Adrenal gland (tissue), 9 donors: ENCODE measurements at regions not wholly inside any gene's neighbourhood (a gene's known extent, or its start where the extent isn't known, plus 50 kb on each side); places are given as distances from the start of the nearest gene placed in this dataset.
"Not testable (repeated sequence)": the region's sequence is repeated elsewhere in the genome, so short reads cannot be mapped to it uniquely, and the experiment has no call there.

Source experiments
- DNase-seq, 7 donors: peaks; one replicate each; pipeline ENCODE4 v3.0.0-alpha.2; 2019 to 2020
- H3K27ac ChIP-seq, 5 donors: fragments of 200-600 bp; sonication (generic) in 4 of 5; 1 replicate in 3 of 5; 2 replicates in 2 of 5; pipeline versions ENCODE4 v1.5.1 to v1.8.0; 2016 to 2020; ENCODE audit warnings: mild to moderate bottlenecking in 1 of 5
- H3K27me3 ChIP-seq: fragments of 200-600 bp; 2 replicates; pipeline ENCODE4 v1.8.0; 2021
- H3K36me3 ChIP-seq, 2 donors: fragments of 200-600 bp; replicated peaks in 1 of 2; 1 replicate in 1 of 2; 2 replicates in 1 of 2; pipeline versions ENCODE4 v1.5.1 to v1.8.0; 2018 to 2022
- H3K4me1 ChIP-seq, 2 donors: fragments of 200-600 bp; replicated peaks in 1 of 2; 1 replicate in 1 of 2; 2 replicates in 1 of 2; pipeline versions ENCODE4 v1.5.1 to v1.8.0; 2018 to 2021
- H3K4me3 ChIP-seq, 4 donors: fragments of 200-600 bp; sonication (generic) in 3 of 4; one replicate each; pipeline ENCODE4 v1.5.1; 2016 to 2018
- H3K9me3 ChIP-seq, 3 donors: fragments of 200-600 bp; sonication (generic) in 1 of 3; replicated peaks in 1 of 3; 1 replicate in 2 of 3; 2 replicates in 1 of 3; pipeline versions ENCODE4 v1.5.1 to v1.8.0; 2016 to 2021
- WGBS, 4 donors: extraction: QIAGEN DNeasy Blood & Tissue Kit in 2 of 4; methylation state at CpG; one replicate each; pipeline versions ENCODE4 v1.1.5 to v1.1.7; 2013 to 2017; 5-methylcytosine and 5-hydroxymethylcytosine counted together
- intact Hi-C, 2 donors: fragments of 100-400 bp; cut with DNase I; formaldehyde crosslinking; loops; one replicate each; pipeline versions ENCODE4 v1.14.1 to v1.15.0; 2022 to 2023
- donor health status: healthy with polysubstance abuse.
- donor health status: Bipolar disorder and iron deficiency.
- donor health status: DM: yes; HTN: yes; CAD: no.
- donor health status: DM: no; HTN: no; CAD: no.
- donor health status: DM: no; HTN: no; CAD: no.

- H3K27ac ChIP-seq, H3K4me3 ChIP-seq, DNase-seq, intact Hi-C loops, H3K4me1 ChIP-seq, H3K27me3 ChIP-seq, H3K9me3 ChIP-seq, H3K36me3 ChIP-seq: not testable (repeated sequence)
- WGBS, 4 donors: 95 to 99% methylated on average over 10 to 11 of the region's 14 CpGs; no CpG with 5 or more reads in 2 of the 4 donors
Observed at GRCh38 chr15:22587391-22587790, 128.7 kb downstream of the GOLGA6L22 start.

GRCh38 chr15:22598552-22598951 lies 139.8 kb downstream of the GOLGA6L22 start:
- DNase-seq, H3K4me1 ChIP-seq, H3K4me3 ChIP-seq, H3K27me3 ChIP-seq, H3K36me3 ChIP-seq, intact Hi-C loops, H3K27ac ChIP-seq, H3K9me3 ChIP-seq: not testable (repeated sequence)
- 88 to 94% (median 93%) methylated on average over 6 to 11 of the region's 14 CpGs for WGBS, 4 donors

- H3K4me3 ChIP-seq, H3K36me3 ChIP-seq, H3K27me3 ChIP-seq, DNase-seq, H3K4me1 ChIP-seq, intact Hi-C loops, H3K27ac ChIP-seq, H3K9me3 ChIP-seq: not testable (repeated sequence)
- WGBS, 4 donors: 91 to 95% (median 93%) methylated on average over 17 to 30 of the region's 30 CpGs
Observed at GRCh38 chr15:22599526-22600320, 141.0 kb downstream of the GOLGA6L22 start.

GRCh38 chr15:22616976-22617375 lies 158.3 kb downstream of the GOLGA6L22 start:
- H3K27me3 ChIP-seq, H3K4me3 ChIP-seq, H3K27ac ChIP-seq, H3K36me3 ChIP-seq, intact Hi-C loops, H3K9me3 ChIP-seq, H3K4me1 ChIP-seq, DNase-seq: not testable (repeated sequence)
- WGBS, 4 donors: 79 to 82% methylated on average over 7 to 9 of the region's 9 CpGs; no CpG with 5 or more reads in 2 of the 4 donors

- H3K9me3 ChIP-seq, DNase-seq, H3K27ac ChIP-seq, intact Hi-C loops, H3K4me3 ChIP-seq, H3K4me1 ChIP-seq, H3K27me3 ChIP-seq, H3K36me3 ChIP-seq: not testable (repeated sequence)
- 32 to 44% (median 38%) methylated on average over 3 of the region's 3 CpGs for WGBS, 4 donors
Observed at GRCh38 chr15:22631789-22632188, 154.7 kb upstream of the NIPA1 start.

GRCh38 chr15:22639983-22640382 lies 146.5 kb upstream of the NIPA1 start:
- H3K4me1 ChIP-seq, DNase-seq, H3K27me3 ChIP-seq, H3K9me3 ChIP-seq, intact Hi-C loops, H3K27ac ChIP-seq, H3K4me3 ChIP-seq, H3K36me3 ChIP-seq: not testable (repeated sequence)
- whole genome bisulfite sequencing, 4 donors: 75 to 86% (median 82%) methylated on average over 2 of the region's 2 CpGs

GRCh38 chr15:22649458-22649857 lies 137.0 kb upstream of the NIPA1 start:
- H3K9me3 ChIP-seq, H3K27ac ChIP-seq, H3K4me3 ChIP-seq, H3K27me3 ChIP-seq, H3K36me3 ChIP-seq, intact Hi-C loops, DNase-seq, H3K4me1 ChIP-seq: not testable (repeated sequence)
- 75 to 84% (median 81%) methylated on average over 1 to 4 of the region's 4 CpGs for WGBS, 4 donors

GRCh38 chr15:22651179-22651578 lies 135.3 kb upstream of the NIPA1 start:
- 94 to 100% (median 95%) methylated on average over 2 of the region's 2 CpGs for WGBS, 4 donors
- intact Hi-C loops, H3K27ac ChIP-seq, H3K27me3 ChIP-seq, H3K36me3 ChIP-seq, H3K4me1 ChIP-seq, H3K4me3 ChIP-seq, DNase-seq, H3K9me3 ChIP-seq: not testable (repeated sequence)
